ENCODE measurements at regions not wholly inside any gene's neighbourhood (a gene's known extent, or its start where the extent isn't known, plus 50 kb on each side); places are given as distances from the start of the nearest gene placed in this dataset.

DNA sequence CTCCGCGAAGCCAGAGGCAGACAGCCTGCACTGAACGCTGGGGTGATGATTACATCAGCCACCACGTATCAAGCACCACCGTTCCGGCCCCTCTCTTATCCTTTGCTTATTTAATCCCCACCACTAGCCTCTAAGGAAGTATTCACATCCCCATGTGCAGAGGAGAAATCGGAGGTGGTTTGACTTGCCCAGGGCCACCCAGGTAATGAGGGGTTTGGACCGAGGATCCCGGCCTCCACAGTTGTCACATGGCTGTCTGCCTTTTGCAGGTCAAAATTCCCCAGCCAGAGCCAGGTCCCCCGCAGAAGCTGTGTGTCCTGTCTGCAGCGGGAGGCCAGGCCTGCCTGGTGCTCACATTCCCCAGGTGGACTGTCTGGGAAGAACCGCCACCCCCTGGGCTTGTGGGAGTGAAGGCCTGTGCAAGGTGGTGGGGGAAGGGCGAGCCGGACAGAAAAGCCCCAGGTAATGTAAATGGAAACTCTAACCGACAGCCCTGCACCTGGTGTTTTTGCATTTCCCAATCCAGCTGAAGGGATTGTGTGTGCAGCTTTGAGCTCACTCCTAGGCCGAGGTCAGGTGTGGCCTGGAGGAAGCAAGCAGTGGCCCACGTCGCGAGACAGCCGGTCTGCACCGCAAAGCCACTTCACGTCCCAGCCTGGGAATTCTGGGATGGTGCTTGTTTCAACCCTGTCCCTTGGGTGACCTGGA, 108.5 kb upstream of the ID2 start:
- no peaks in the 10 kb centered on the region for H3K36me3 ChIP-seq
- no peak overlapping the region for H3K27ac ChIP-seq
- DNase-seq = no peak
- TF ChIP-seq POLR2A (IDR thresholded peaks at IDR 0.05) = no peak
- TF ChIP-seq, protein P1, sequence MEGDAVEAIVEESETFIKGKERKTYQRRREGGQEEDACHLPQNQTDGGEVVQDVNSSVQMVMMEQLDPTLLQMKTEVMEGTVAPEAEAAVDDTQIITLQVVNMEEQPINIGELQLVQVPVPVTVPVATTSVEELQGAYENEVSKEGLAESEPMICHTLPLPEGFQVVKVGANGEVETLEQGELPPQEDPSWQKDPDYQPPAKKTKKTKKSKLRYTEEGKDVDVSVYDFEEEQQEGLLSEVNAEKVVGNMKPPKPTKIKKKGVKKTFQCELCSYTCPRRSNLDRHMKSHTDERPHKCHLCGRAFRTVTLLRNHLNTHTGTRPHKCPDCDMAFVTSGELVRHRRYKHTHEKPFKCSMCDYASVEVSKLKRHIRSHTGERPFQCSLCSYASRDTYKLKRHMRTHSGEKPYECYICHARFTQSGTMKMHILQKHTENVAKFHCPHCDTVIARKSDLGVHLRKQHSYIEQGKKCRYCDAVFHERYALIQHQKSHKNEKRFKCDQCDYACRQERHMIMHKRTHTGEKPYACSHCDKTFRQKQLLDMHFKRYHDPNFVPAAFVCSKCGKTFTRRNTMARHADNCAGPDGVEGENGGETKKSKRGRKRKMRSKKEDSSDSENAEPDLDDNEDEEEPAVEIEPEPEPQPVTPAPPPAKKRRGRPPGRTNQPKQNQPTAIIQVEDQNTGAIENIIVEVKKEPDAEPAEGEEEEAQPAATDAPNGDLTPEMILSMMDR (IDR thresholded peaks at IDR 0.05) = no peak
- no peak overlapping the region for H3K4me3 ChIP-seq
- H3K27me3 ChIP-seq = no peaks in the 10 kb centered on the region
- no peaks in the 10 kb centered on the region for H3K9me3 ChIP-seq
- intact Hi-C loops (cut with DNase I; ENCODE audit: low total_unique reads) = no loop called here
- H3K4me1 ChIP-seq = no peaks in the 10 kb centered on the region

- TF ChIP-seq POLR2A (IDR thresholded peaks at IDR 0.05) = no peak
- TF ChIP-seq, protein P1 (IDR thresholded peaks at IDR 0.05) = no peak
- Histone ChIP-seq H3K36me3 (no peaks in the 10 kb centered on the region), H3K27me3 (no peaks in the 10 kb centered on the region), H3K9me3 (no peaks in the 10 kb centered on the region), H3K27ac (no peak overlapping the region), H3K4me1 (no peaks in the 10 kb centered on the region), H3K4me3 (no peak overlapping the region)
- DNase-seq = no peak
- intact Hi-C loops (cut with DNase I; ENCODE audit: low total_unique reads) = no loop called here
These were observed 108.0 kb upstream of the ID2 start for GRCh38 chr2:8573942-8574195.

- Histone ChIP-seq H3K4me1 (no peaks in the 10 kb centered on the region), H3K27ac (no peak overlapping the region), H3K36me3 (no peaks in the 10 kb centered on the region), H3K9me3 (no peaks in the 10 kb centered on the region), H3K27me3 (no peaks in the 10 kb centered on the region), H3K4me3 (no peak overlapping the region)
- intact Hi-C loops (cut with DNase I; ENCODE audit: low total_unique reads) = no loop called here
- peak in 1 of 2 donors; percentile 9 for DNase-seq
- TF ChIP-seq, protein P1 (IDR thresholded peaks at IDR 0.05) = no peak
- no peak for TF ChIP-seq POLR2A (IDR thresholded peaks at IDR 0.05)
These were observed 107.4 kb upstream of the ID2 start for GRCh38 chr2:8574196-8575037.

- peak in 1 of 2 donors; percentile 14 for DNase-seq
- no peak overlapping the region for H3K4me3 ChIP-seq
- H3K4me1 ChIP-seq = no peaks in the 10 kb centered on the region
- TF ChIP-seq POLR2A (IDR thresholded peaks at IDR 0.05) = no peak
- TF ChIP-seq, protein P1 (IDR thresholded peaks at IDR 0.05) = no peak
- no peak overlapping the region for H3K27ac ChIP-seq
- no peaks in the 10 kb centered on the region for H3K36me3 ChIP-seq
- no peaks in the 10 kb centered on the region for H3K9me3 ChIP-seq
- intact Hi-C loops (cut with DNase I; ENCODE audit: low total_unique reads) = no loop called here
- no peaks in the 10 kb centered on the region for H3K27me3 ChIP-seq
These were observed 106.6 kb upstream of the ID2 start for GRCh38 chr2:8575038-8575833.
